ENCODE measurements at regions not wholly inside any gene's neighbourhood (a gene's known extent, or its start where the extent isn't known, plus 50 kb on each side); places are given as distances from the start of the nearest gene placed in this dataset.

- TF ChIP-seq POLR2A (IDR thresholded peaks at IDR 0.05) (no peak), CTCF (IDR thresholded peaks at IDR 0.05) (no peak)
These were observed 360.7 kb upstream of the CHD6 start for GRCh38 chr20:41978875-41979274.

All from heart left ventricle (tissue), 13 donors.